ENCODE measurements at regions not wholly inside any gene's neighbourhood (a gene's known extent, or its start where the extent isn't known, plus 50 kb on each side); places are given as distances from the start of the nearest gene placed in this dataset.

DNA sequence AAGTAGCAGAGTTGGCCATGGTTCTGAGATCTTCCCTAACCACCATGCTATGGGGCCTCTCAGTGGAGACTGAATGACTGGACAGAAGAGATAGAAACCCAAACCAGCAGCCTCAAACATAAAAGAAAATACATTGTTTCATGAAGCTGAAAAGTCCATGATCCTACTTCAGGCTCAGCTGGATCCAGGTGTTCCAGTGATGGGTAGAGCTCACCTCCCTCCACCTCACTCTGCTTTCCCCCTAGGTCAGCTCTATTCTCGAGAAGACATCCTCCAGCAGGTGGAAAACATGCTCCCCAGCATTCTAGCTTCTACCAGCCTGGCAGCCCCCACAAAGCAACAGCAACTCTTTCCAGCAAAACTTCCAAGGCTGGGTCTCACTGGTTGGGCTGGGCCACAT is 132.1 kb downstream of the OAT start:
- DNase-seq (ENCODE audit: low spot score) = no peak

DNA sequence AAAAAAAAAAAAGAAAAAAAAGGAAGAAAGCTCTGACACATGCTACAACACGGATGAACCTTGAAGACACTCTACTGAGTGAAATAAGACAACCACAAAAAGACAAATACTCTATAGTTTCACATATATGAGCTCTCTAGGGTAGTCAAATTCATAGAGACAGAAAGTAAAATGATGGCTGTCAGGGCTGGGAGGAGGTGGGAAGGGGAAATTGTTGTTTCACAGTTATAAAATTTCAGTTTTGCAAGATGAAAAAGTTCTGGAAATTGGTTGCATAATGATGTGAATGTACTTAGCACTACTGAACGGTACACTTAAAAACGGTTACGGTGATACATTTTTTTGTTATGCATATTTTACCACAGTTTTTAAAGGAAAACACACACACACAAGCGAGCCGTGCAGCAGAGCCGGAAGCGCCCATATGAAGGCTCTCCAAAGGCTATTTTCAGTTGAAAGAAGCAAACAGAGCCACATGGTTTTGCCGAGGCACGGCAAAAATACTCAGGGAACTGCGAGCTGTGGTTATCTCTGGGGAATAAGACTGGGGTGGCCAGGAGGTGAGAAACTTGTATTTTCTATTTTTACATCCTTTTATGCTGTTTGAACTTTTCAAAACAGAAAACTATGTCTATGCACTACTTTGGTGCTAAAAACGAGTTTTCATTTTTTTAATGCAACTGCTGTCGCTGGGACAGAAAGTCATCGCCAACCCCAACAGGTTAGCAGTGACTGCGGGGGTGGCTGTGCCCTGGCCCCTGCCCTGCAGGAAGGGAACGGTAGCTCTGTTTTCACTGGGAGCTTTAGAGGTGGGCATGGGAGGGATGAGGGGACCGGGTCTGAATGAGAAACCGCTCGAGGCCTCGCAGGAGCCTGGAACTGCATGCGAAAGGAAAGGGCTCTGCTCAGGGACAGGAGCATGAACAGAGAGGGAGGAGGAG is 132.9 kb downstream of the OAT start:
- DNase-seq (ENCODE audit: low spot score) = no peak

- no peak for DNase-seq (ENCODE audit: low spot score)
Measured at GRCh38 chr10:124283949-124284250, 134.8 kb downstream of the OAT start.

DNA sequence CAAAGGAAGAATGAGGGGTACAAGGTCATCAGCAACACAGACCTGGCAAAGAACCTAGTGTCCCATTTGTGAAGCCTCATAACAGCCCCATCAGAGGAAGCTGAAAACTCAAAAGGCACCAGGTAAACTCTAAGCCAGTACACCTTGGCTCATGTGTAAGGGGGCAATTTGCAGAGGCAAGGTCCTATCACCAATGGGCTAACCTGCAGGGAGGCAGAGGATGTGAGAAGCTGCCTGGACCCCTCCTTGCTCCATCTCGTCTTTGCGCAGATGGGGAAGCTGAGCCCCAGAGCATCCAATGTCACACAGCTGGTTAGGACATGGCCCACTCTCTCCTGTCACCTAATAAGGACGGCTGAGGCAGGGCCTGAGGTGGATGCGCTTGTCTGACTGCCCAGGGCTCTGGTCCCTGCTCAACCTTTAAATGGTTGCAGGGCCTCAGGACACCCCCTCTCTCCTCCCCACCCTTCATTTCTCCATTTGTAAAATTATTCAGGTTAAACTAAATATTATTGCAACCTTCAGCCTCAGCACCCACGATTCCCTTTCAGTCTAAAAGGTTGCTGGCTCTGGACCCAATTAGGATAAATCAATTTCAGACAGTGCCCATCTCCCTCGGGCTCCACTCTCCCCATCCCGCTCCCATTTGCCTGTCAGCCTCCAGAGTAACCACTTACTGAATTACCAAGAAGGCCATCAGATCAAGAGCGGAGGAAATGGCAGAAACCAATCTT is 135.3 kb downstream of the OAT start:
- DNase-seq (ENCODE audit: low spot score) = no peak

DNA sequence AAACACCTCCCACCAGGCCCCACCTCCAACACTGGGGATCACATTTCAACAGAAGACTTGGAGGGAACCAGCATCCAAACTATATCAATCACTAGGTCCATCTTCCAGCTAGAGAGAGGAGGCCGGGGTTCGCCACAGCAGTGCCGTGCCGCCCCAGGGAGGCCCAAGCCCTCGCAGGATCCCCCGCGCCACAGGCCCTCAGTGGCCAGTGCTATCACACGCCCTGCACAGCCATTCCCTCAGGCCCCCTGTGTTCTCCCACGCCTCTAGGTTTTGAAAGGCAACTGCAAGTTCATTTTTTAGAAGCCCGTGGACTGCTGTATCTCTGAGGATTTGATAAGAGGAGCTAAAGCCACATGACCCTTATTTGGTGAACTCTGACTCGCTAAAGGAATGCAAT is 136.4 kb downstream of the OAT start:
- no peak for DNase-seq (ENCODE audit: low spot score)

DNA sequence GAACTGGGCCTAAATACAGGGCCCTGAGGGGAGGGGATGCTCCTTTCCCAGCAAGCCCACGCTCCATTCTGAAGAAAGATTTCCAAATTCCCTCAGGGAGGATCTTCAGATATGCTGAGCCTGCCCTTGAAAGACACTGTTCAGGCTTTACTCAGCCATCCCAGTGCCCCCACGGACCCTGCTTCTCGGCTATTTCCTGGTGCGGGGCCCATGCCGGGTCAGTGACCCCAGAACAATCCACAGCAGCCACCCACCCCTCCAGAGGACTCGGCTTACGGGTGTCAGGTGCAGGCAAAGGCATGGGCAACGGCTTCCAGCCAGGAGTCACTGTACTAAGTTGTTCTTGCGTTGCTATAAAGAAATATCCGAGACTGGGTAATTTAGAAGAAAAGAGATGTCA is 137.1 kb downstream of the OAT start:
- no peak for DNase-seq (ENCODE audit: low spot score)

- no peak for DNase-seq (ENCODE audit: low spot score)
Measured at GRCh38 chr10:124280916-124281315, 137.8 kb downstream of the OAT start.

- no peak for DNase-seq (ENCODE audit: low spot score)
Measured at GRCh38 chr10:124279882-124280281, 138.8 kb downstream of the OAT start.

GRCh38 chr10:124279298-124279697 is 139.4 kb downstream of the OAT start:
- DNase-seq (ENCODE audit: low spot score) = no peak

DNA sequence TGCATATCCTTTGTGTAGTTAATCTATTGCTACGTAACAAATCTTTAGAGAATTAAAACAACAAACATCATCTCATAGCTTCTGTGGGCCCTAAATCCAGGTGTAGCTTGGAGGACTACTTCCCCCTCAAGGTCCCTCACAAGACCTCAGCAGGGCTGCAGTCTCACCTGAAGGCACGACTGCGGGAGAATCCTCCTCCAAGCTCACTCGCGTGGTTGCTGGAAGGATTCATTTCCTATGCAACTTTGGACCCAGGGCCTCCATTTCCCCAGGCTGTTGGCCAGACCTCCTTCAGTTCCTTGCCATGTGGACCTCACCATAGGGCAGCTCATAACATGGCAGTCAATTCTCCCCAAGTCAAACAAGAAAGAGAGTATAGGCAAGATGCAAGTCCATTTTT is 140.4 kb downstream of the OAT start:
- DNase-seq (ENCODE audit: low spot score) = no peak

GRCh38 chr10:124273141-124273540 is 145.6 kb downstream of the OAT start:
- no peak for DNase-seq (ENCODE audit: low spot score)

DNA sequence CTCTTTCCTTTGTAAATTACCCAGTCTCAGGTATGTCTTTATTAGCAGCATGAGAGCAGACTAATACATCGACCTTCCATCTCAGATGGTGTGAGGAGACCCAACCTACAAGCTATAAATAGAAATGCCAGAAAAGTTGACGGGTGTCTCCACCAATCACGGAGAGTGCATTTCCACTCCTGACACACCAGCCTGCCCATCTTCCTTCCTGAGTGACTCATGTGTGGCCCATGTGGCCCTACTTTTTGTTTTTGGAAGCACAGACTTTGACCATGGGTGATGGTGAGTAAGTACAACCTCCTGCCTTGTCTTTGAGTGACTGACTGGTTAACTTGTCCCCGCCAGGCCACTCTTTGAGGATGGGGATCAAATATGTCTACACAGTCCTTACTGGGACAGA is 147.0 kb downstream of the OAT start:
- no peak for DNase-seq (ENCODE audit: low spot score)

GRCh38 chr10:124270530-124271327 is 148.0 kb downstream of the OAT start:
- DNase-seq (ENCODE audit: low spot score) = no peak

- no peak for DNase-seq (ENCODE audit: low spot score)
Measured at GRCh38 chr10:124268976-124269375, 149.7 kb downstream of the OAT start.

- no peak for DNase-seq (ENCODE audit: low spot score)
Measured at GRCh38 chr10:124267911-124268549, 150.7 kb downstream of the OAT start.

GRCh38 chr10:124267231-124267885 is 151.4 kb downstream of the OAT start:
- DNase-seq (ENCODE audit: low spot score) = no peak

DNA sequence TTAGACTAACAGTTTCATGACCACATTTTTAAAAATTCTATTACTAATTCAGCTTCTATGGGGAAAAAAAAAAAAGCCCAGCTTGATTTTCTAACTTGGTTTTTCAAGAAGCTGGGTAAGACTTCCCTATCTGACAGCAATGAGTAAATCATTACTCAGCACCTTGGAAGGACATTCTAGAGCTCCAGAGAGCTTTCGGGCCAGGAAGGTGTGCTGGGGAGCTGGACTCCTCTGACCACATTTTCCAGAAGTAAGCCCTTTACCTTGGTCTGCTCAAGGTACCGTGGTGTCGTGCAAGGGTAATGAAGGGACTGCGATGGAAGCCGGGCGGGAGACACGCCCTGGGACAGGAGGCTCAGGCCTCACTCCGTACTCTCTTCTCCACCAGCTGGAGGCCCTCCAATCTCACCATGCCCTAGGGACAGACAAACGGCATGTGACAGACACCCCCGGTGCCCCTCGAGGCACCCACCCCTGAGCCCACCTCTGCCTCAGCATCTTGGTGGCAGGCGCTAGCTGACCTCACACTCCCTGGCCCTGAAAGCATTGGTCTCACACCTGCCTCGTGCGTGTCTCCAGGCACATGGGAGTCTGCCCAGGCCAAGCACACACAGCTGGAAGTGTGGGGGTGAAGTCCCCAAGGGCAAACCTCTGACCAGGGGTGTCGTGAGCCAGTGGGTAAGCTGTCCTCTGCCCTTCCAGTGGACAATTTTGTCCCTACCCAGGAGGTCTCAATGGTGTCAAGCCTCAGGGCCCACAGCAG is 152.1 kb downstream of the OAT start:
- DNase-seq (ENCODE audit: low spot score) = no peak

DNA sequence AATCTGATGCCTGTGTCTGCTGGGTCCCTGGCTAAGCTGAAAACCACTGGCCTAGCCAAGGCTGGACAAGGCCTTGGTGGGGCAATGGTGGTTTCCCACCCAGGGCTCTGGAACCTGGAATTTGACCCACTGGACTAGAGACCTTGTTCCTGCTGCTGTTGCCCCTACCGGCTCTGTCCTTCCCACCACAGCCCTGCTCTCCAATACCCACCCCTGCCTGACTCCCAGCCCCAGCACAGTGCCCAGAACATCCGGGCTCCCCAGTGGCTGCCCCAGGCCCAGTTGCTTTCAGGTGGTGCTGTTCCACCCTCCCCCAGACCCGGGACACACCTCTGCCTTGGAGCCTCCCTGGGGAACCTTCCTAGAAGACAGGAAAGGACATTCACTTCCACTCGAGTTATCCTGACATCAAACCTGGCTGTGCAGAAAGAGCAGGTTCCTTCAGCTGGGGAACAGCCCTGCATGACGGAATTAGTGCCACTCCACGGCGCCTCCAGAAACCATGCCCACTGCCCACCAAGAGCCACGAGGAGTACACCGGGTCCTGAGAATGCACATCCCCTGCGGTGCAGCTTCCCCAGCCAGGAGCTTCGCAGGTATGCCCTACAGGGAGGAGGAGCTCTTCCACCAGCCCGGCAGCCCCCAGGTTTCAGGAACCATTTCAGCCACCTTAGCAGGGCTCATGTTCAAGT is 152.8 kb downstream of the OAT start:
- DNase-seq (ENCODE audit: low spot score) = no peak

- no peak for DNase-seq (ENCODE audit: low spot score)
Measured at GRCh38 chr10:124265391-124265745, 153.4 kb downstream of the OAT start.

DNA sequence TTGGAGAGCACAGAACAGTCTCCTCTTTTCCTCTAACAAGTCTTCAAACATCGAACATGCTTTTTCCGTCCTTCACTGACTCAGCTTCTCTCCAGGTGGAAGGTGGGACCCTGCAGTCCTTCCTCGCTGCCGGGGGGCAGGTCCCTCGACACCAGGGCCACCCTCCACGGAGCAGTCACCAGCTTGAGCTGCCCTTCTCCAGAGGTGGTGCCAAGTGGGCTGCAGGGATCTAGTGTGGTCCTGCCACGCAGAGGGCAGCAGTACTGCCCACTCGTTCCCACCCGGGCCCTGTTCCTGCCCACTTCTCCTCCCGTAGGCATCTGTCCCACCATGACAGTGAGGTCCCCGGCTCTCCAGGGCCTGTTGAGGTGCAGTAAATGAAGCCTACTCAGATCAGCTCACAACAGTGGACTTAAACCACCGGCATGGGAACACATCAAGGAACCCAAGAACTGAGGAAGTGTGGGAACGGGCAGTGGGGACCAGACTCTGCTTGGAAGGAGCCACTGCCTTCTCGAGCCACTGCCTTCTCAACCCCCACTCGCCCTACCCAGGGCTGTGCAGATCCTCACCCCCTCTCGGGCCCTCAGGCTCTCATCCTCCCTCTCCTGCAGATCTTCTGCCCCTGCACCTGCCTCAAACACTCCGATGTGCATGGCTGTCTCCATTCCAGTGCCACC is 153.9 kb downstream of the OAT start:
- DNase-seq (ENCODE audit: low spot score) = no peak
